ENCODE measurements at regions not wholly inside any gene's neighbourhood (a gene's known extent, or its start where the extent isn't known, plus 50 kb on each side); places are given as distances from the start of the nearest gene placed in this dataset.

GRCh38 chr12:62168411-62168810 is 91.8 kb upstream of the USP15 start:
- no peak for TF ChIP-seq CTCF (IDR thresholded peaks at IDR 0.05)
- no peak for TF ChIP-seq ZFX (IDR thresholded peaks at IDR 0.05; ENCODE audit: borderline replicate concordance)

Data from 22Rv1 (cell line).